A673 (cell line): ENCODE measurements at regions not wholly inside any gene's neighbourhood (a gene's known extent, or its start where the extent isn't known, plus 50 kb on each side); places are given as distances from the start of the nearest gene placed in this dataset.

Experiments
- BruUV-seq: library from RNA; stranded (reverse); fragments of 400-500 nt; replicated peaks from 2 replicates; lab custom pipeline; 2021; lab: Mats Ljungman, UMichigan
- CTCF ChIA-PET: fragments of 300-600 bp; sonication (Branson Sonifier 250); formaldehyde crosslinking; loops from one replicate; lab custom pipeline; 2022; ENCODE audit warnings: antibody characterized with exemption; lab: Charles Lee
- POLR2A ChIA-PET: fragments of 300-600 bp; sonication (Branson Sonifier 250); formaldehyde crosslinking; loops from one replicate; lab custom pipeline; 2022; ENCODE audit warnings: antibody characterized with exemption; ENCODE audit not compliant: low non-redundant PET; lab: Charles Lee
- DNase-seq: peaks from one replicate; pipeline ENCODE4 v3.0.0-alpha.2; 2015; ENCODE audit warnings: low spot score
- H3K27ac ChIP-seq: fragments of 200-600 bp; sonication (generic); 2 replicates; pipeline ENCODE4 v1.5.1; 2016; ENCODE audit warnings: mixed run types, low read depth, mild to moderate bottlenecking, mixed read lengths, antibody characterized with exemption, low read length; ENCODE audit not compliant: poor library complexity, severe bottlenecking
- H3K27me3 ChIP-seq: fragments of 200-600 bp; sonication (generic); replicated peaks from 2 replicates; pipeline ENCODE4 v1.6.1; 2017; ENCODE audit warnings: mixed run types, low read depth, mild to moderate bottlenecking, mixed read lengths, antibody characterized with exemption, low read length; ENCODE audit not compliant: insufficient read depth, poor library complexity
- H3K36me3 ChIP-seq: fragments of 200-600 bp; sonication (generic); 2 replicates; pipeline ENCODE4 v1.6.1; 2016; ENCODE audit warnings: mixed run types, mild to moderate bottlenecking, mixed read lengths, antibody characterized with exemption, low read length; ENCODE audit not compliant: insufficient read depth, poor library complexity, severe bottlenecking
- H3K4me1 ChIP-seq: fragments of 200-600 bp; sonication (generic); 2 replicates; pipeline ENCODE4 v1.6.1; 2017; ENCODE audit warnings: mixed run types, mild to moderate bottlenecking, mixed read lengths, antibody characterized with exemption, low read length; ENCODE audit not compliant: insufficient read depth, poor library complexity, severe bottlenecking
- H3K4me3 ChIP-seq: fragments of 200-600 bp; sonication (generic); 2 replicates; pipeline ENCODE4 v1.5.1; 2016; ENCODE audit warnings: low read depth, mixed run types, mild to moderate bottlenecking, mixed read lengths, low read length; ENCODE audit not compliant: poor library complexity, severe bottlenecking
- H3K9me3 ChIP-seq: fragments of 200-600 bp; sonication (generic); 2 replicates; pipeline ENCODE4 v1.6.1; 2016; ENCODE audit warnings: mixed run types, low read depth, mild to moderate bottlenecking, mixed read lengths, antibody characterized with exemption, low read length; ENCODE audit not compliant: poor library complexity, severe bottlenecking
- CTCF ChIP-seq: fragments of 300-800, 200-600 bp; sonication (generic); conservative IDR thresholded peaks from 2 replicates; pipeline ENCODE4 v1.5.1; 2017; ENCODE audit warnings: low read depth, mild to moderate bottlenecking, antibody characterized with exemption, low read length, moderate library complexity, mixed read lengths
- EZH2 ChIP-seq: fragments of 200-600 bp; sonication (generic); IDR thresholded peaks from 2 replicates; pipeline ENCODE4 v1.6.1; 2017; ENCODE audit warnings: borderline replicate concordance, low read depth, mild to moderate bottlenecking, mixed read lengths, antibody characterized with exemption, low read length; ENCODE audit not compliant: poor library complexity, severe bottlenecking
- intact Hi-C: fragments of 100-400 bp; cut with micrococcal nuclease; formaldehyde crosslinking; loops from one replicate; pipeline ENCODE4 v1.10.0; 2022; ENCODE audit not compliant: unreplicated experiment

GRCh38 chr5:153043886-153044285 is 446.6 kb upstream of the GRIA1 start:
- Histone ChIP-seq H3K36me3 (no peaks in the 10 kb centered on the region), H3K27me3 (no peaks in the 10 kb centered on the region), H3K4me3 (no peak overlapping the region), H3K9me3 (no peaks in the 10 kb centered on the region), H3K4me1 (no peaks in the 10 kb centered on the region), H3K27ac (no peak overlapping the region)
- BruUV-seq, result no TSS peak
- CTCF ChIA-PET, result no interaction called here
- TF ChIP-seq EZH2 (no peak), CTCF (no peak)
- intact Hi-C loops, result no loop called here
- DNase-seq, result no peak
- POLR2A ChIA-PET, result no interaction called here

GRCh38 chr5:153050496-153051179 is 439.8 kb upstream of the GRIA1 start:
- POLR2A ChIA-PET, result no interaction called here
- Histone ChIP-seq H3K4me3 (no peak overlapping the region), H3K4me1 (no peaks in the 10 kb centered on the region), H3K27me3 (peaks cover 7% of the 10 kb centered on the region), H3K9me3 (no peaks in the 10 kb centered on the region), H3K36me3 (no peaks in the 10 kb centered on the region), H3K27ac (no peak overlapping the region)
- CTCF ChIA-PET, result no interaction called here
- DNase-seq, result no peak
- intact Hi-C loops, result no loop called here
- TF ChIP-seq CTCF, result no peak
- TF ChIP-seq EZH2, result no peak
- BruUV-seq, result no TSS peak

- DNase-seq, result no peak
- Histone ChIP-seq H3K9me3 (no peaks in the 10 kb centered on the region), H3K27me3 (no peaks in the 10 kb centered on the region), H3K27ac (no peak overlapping the region), H3K36me3 (no peaks in the 10 kb centered on the region), H3K4me3 (no peak overlapping the region), H3K4me1 (no peaks in the 10 kb centered on the region)
- no peak for TF ChIP-seq CTCF
- TF ChIP-seq EZH2, result no peak
- POLR2A ChIA-PET, result no interaction called here
- intact Hi-C loops, result no loop called here
- CTCF ChIA-PET, result no interaction called here
- no TSS peak for BruUV-seq
These were observed 424.2 kb upstream of the GRIA1 start for GRCh38 chr5:153066281-153066680.
